Gastroesophageal sphincter (tissue), 3 donors: ENCODE measurements at regions not wholly inside any gene's neighbourhood (a gene's known extent, or its start where the extent isn't known, plus 50 kb on each side); places are given as distances from the start of the nearest gene placed in this dataset.

Source experiments
- EP300 ChIP-seq: sonication (generic); formaldehyde crosslinking; IDR thresholded peaks from one replicate; pipeline ENCODE4 v1.6.1; 2017; ENCODE audit warnings: antibody characterized with exemption, mild to moderate bottlenecking
- POLR2A ChIP-seq, 2 donors: fragments of 450-650 bp; IDR thresholded peaks; one replicate each; pipeline ENCODE4 v1.6.1; 2017; ENCODE audit warnings: antibody characterized with exemption in 2 of 2, mild to moderate bottlenecking in 2 of 2, moderate library complexity in 1 of 2
- POLR2AphosphoS5 ChIP-seq: sonication (generic); formaldehyde crosslinking; IDR thresholded peaks from one replicate; pipeline ENCODE4 v1.6.1; 2017; ENCODE audit warnings: antibody characterized with exemption
- TF ChIP-seq, protein P1 (sequence below), 4 experiments: fragments of 200-600 bp in 2 of 4; fragments of 450-650 bp in 2 of 4; sonication (generic) in 1 of 4; IDR thresholded peaks; one replicate each; pipeline ENCODE4 v1.5.1; 2017 to 2019; ENCODE audit warnings: antibody characterized with exemption in 4 of 4, mild to moderate bottlenecking in 2 of 4, moderate library complexity in 2 of 4

DNA sequence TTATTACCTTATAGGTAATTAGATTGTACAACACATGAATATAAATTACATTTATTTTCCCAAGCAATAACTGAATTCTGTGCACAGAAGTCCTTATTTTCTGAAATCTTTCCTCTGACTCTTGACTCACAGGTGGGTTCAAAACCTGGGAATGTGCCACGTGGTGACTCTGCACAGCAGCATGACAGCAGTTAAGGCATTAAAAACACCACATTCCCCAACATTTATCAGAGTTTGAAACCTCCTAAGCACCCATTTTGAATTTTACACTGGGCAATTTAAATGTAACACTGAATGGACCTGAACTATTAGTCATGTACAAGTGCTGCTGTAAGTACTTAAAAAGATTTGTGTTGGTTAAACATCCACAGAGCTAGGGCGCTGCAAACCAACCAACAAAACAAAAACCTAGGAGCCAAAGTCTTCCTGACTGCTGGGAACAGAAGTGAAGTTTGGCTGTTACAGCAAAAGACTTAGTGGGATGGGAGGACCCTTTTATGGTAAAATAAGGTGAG is 480.6 kb upstream of the CXADR start:
- TF ChIP-seq, protein P1, sequence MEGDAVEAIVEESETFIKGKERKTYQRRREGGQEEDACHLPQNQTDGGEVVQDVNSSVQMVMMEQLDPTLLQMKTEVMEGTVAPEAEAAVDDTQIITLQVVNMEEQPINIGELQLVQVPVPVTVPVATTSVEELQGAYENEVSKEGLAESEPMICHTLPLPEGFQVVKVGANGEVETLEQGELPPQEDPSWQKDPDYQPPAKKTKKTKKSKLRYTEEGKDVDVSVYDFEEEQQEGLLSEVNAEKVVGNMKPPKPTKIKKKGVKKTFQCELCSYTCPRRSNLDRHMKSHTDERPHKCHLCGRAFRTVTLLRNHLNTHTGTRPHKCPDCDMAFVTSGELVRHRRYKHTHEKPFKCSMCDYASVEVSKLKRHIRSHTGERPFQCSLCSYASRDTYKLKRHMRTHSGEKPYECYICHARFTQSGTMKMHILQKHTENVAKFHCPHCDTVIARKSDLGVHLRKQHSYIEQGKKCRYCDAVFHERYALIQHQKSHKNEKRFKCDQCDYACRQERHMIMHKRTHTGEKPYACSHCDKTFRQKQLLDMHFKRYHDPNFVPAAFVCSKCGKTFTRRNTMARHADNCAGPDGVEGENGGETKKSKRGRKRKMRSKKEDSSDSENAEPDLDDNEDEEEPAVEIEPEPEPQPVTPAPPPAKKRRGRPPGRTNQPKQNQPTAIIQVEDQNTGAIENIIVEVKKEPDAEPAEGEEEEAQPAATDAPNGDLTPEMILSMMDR (IDR thresholded peaks at IDR 0.05): no peak
- no peak for TF ChIP-seq POLR2AphosphoS5
- TF ChIP-seq EP300: no peak
- no peak for TF ChIP-seq POLR2A (IDR thresholded peaks at IDR 0.05)
